ENCODE measurements at regions not wholly inside any gene's neighbourhood (a gene's known extent, or its start where the extent isn't known, plus 50 kb on each side); places are given as distances from the start of the nearest gene placed in this dataset.
"Not testable (repeated sequence)": the region's sequence is repeated elsewhere in the genome, so short reads cannot be mapped to it uniquely, and the experiment has no call there.

DNA sequence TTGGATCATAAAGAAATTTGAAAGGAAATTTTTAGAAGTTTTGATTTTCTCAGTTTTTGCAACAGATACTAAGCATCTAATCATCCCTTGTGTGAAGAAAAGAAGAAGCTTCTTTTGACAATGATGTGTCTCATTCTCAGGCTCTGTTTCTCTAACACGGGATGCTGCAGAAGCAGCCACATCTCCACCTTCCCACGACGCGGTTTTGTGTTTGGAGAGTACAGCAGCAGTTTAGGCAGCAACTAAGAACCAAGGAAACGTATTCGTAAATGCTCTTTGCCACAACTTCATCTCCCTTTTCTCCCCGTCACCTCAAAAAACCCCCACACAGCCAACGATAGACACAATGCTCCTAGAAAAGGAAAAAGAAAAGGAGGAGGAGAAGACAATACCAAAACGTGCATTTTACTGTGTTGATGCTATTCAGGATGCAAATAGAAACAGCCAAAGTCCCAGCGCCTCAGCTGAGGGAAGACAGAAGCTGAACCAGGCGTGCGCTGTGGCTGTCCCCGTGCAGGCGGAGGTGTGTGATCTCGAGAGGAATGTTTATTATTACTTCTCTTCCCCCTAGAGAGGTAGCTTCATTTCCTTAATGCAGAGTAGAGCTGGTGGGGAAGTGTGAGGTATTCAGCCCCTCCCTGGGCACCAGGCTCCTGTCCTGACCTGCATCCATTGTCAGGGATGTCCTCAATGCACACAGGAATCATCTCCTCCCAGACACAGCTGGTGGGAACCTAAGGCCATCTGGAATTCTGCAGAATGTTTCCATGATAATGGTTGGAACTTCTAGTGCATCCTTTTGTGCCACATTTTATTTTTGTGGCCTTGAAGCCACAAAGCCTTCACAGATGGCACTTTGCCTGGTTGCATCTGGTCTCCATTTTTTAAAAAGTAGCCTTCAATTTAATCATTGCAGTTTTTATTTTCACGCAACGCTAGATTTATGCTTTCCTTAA is 174.6 kb upstream of the KLF6 start:
- DNase-seq (ENCODE audit: low read depth): no peak

DNA sequence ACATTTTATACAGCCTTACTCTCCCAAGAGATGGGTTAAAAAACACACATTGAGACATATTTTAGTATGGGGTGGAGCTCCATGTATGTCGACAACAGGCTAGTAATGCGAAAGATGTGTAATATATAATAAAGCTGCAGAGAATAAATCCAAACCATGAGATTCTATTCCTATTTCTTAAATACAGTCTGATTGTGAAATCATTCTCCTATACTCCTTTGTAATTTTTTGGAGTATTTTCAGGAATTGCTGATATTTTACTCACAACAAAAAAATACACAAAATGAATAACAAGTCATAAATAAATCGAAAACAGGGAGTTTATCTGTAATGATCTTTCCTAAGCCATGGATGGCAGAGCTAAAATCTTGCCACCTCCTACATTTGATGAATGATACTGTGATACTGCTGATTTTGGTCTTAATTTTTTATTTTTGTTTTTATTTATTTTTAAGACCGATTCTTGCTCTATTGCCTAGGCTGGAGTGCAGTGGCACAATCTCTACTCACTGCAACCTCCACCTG is 173.5 kb upstream of the KLF6 start:
- no peak for DNase-seq (ENCODE audit: low read depth)

- DNase-seq (ENCODE audit: low read depth): no peak
These were observed 171.1 kb upstream of the KLF6 start for GRCh38 chr10:3955955-3956617.

GRCh38 chr10:3955493-3955892 is 170.5 kb upstream of the KLF6 start:
- no peak for DNase-seq (ENCODE audit: low read depth)

- no peak for DNase-seq (ENCODE audit: low read depth)
These were observed 169.6 kb upstream of the KLF6 start for GRCh38 chr10:3954615-3955014.

GRCh38 chr10:3954007-3954406 is 169.0 kb upstream of the KLF6 start:
- DNase-seq (ENCODE audit: low read depth): not testable (repeated sequence)

- DNase-seq (ENCODE audit: low read depth): no peak
These were observed 167.0 kb upstream of the KLF6 start for GRCh38 chr10:3951993-3952392.

DNA sequence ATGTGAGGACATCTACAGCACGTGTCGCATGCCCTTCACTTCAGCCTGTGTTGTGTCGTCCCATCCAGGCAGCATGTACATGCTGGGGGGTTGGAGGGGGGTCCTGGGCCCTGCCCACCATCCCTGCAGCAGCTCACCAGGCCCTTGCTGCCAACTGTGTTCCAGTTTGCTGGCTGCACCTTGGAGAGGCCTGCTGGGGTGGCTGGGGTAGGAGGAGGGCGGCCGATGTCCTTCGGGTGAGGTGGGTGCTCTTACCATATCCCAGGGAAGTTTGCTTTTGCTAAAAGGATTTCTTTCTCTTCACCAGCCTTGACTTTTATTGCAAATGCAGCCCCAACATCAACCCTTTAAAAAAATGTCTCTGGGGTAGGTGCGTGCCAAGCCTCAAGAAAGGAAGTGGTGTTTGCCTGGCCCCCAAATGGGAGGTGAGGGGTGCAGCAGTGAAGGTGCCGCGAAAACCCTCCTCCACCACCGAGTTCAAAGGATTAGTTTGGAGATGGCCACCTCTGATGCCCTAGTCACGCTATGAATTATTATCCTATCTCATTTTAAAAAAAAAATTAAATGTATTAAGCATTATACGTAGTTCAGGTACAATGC is 165.8 kb upstream of the KLF6 start:
- no peak for DNase-seq (ENCODE audit: low read depth)

GRCh38 chr10:3949711-3950110 is 164.7 kb upstream of the KLF6 start:
- DNase-seq (ENCODE audit: low read depth): no peak

DNA sequence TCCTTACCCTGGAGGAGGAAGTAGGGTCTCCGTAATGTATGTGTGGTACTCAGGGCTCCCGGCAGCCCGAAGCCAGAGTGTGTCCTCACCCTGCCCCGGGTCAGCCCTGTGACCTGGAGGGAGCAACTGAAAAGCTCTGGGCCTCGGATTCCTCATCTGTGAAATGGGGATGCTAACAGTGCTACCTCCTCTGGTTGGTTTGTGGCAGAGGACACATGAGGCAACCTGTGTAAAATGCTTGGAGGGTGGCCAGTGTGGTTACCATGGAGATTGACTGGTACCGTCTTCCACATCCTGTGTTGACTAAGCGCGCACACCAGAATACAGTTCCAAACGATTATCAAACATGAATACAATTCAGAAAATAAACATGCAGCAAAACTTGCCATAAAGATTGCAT is 163.8 kb upstream of the KLF6 start:
- peak; percentile 57 for DNase-seq (ENCODE audit: low read depth)

GRCh38 chr10:3946234-3947229 is 161.5 kb upstream of the KLF6 start:
- DNase-seq (ENCODE audit: low read depth): no peak

DNA sequence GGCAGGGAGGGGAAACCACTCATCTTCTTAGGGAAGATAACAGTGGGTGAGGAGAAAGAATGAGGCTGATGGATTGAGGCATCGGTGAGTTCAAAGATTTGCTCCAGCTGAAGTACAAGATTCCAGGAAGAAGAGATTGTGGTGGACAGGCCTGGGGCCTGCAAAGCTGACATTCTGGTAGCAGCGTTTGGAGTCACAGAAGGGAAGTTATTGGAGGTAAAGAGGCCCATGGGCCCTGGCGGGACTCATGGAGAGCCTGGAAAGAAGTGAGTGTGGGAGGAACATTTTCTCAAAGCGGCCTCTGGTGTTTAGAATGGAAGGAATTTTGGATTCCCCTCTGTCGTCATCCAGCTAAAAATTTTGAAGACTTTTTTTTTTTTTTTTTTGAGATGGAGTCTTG is 160.0 kb upstream of the KLF6 start:
- DNase-seq (ENCODE audit: low read depth): no peak

- no peak for DNase-seq (ENCODE audit: low read depth)
These were observed 159.6 kb upstream of the KLF6 start for GRCh38 chr10:3944591-3944990.

- DNase-seq (ENCODE audit: low read depth): no peak
These were observed 158.8 kb upstream of the KLF6 start for GRCh38 chr10:3943695-3944257.

- DNase-seq (ENCODE audit: low read depth): no peak
These were observed 158.0 kb upstream of the KLF6 start for GRCh38 chr10:3942937-3943489.

GRCh38 chr10:3941676-3942075 is 156.7 kb upstream of the KLF6 start:
- DNase-seq (ENCODE audit: low read depth): no peak

GRCh38 chr10:3936422-3937040 is 151.5 kb upstream of the KLF6 start:
- DNase-seq (ENCODE audit: low read depth): no peak

DNA sequence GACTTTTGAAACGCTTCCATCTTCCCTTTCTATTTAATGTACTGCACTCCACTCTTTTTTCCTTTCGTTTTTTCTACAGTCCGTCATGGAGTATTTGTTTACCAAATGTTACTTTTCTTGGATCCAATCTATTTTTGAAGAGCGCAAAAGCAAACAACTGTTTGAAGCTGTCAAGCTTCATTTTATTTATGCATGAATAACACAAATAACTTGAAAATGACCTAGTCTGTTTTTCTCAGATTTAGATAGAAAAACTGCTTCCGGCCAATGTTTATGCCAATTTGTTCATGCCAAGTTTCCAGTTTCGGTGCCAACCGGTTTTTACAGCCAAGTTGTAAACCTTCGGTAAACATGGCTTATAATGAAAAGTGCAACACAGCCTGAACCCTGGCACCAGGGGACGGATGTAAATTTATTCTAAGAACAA is 150.9 kb upstream of the KLF6 start:
- no peak for DNase-seq (ENCODE audit: low read depth)

GRCh38 chr10:3935141-3935540 is 150.1 kb upstream of the KLF6 start:
- peak; percentile 71 for DNase-seq (ENCODE audit: low read depth)

DNA sequence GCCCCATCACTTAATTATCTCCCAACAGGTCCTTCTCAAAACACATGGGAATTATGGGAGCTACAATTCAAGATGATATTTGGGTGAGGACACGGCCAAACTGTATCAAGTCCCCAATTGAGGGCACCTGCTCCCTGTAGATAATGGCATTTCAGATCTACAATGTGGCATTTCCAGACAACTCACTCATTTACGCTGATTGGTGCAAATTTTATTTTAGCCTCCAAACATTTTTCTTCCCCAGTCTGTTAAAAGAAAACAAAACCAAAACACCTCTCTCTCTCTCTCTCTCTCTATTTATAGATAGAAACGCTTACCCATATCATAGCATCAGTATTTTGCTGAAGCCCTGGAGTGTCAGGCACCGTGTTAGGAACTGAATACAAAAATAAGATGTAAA is 148.7 kb upstream of the KLF6 start:
- DNase-seq (ENCODE audit: low read depth): no peak

Data from stimulated activated CD4-positive, alpha-beta T cell treated with anti-CD3 and anti-CD28 coated beads, Interleukin-2, amount 100 ng/mL, for 4 hours (primary cell).